ENCODE measurements at regions not wholly inside any gene's neighbourhood (a gene's known extent, or its start where the extent isn't known, plus 50 kb on each side); places are given as distances from the start of the nearest gene placed in this dataset.

- DNase-seq (ENCODE audit: low read depth in 1 of 2, low spot score in 1 of 2) = no peak
These were observed 137.6 kb upstream of the KLF3 start for GRCh38 chr4:38526412-38526811.

GRCh38 chr4:38529189-38530115 is 134.5 kb upstream of the KLF3 start:
- H3K9me3 ChIP-seq (ENCODE audit: low read depth) = no peaks in the 10 kb centered on the region
- H3K27me3 ChIP-seq = no peaks in the 10 kb centered on the region
- no peaks in the 10 kb centered on the region for H3K36me3 ChIP-seq
- TF ChIP-seq CTCF (IDR thresholded peaks at IDR 0.05; ENCODE audit: low read depth, low read length) = no peak
- DNase-seq (ENCODE audit: low read depth in 1 of 2, low spot score in 1 of 2) = no peak
- H3K4me3 ChIP-seq = no peak overlapping the region
- H3K27ac ChIP-seq = no peak overlapping the region
- H3K4me1 ChIP-seq (ENCODE audit: low read depth) = peaks cover 12% of the 10 kb centered on the region

More at GRCh38 chr4:38526412-38526811, 137.6 kb upstream of the KLF3 start:
- Histone ChIP-seq H3K4me1 (ENCODE audit: low read depth) (peaks cover 4% of the 10 kb centered on the region), H3K9me3 (ENCODE audit: low read depth) (no peaks in the 10 kb centered on the region), H3K27me3 (no peaks in the 10 kb centered on the region), H3K36me3 (no peaks in the 10 kb centered on the region), H3K27ac (no peak overlapping the region), H3K4me3 (no peak overlapping the region)
- no peak for TF ChIP-seq CTCF (IDR thresholded peaks at IDR 0.05; ENCODE audit: low read depth, low read length)

GRCh38 chr4:38530486-38530885 is 133.5 kb upstream of the KLF3 start:
- H3K36me3 ChIP-seq = no peaks in the 10 kb centered on the region
- no peak for DNase-seq (ENCODE audit: low read depth in 1 of 2, low spot score in 1 of 2)
- no peaks in the 10 kb centered on the region for H3K9me3 ChIP-seq (ENCODE audit: low read depth)
- H3K4me1 ChIP-seq (ENCODE audit: low read depth) = peaks cover 12% of the 10 kb centered on the region
- H3K4me3 ChIP-seq = no peak overlapping the region
- TF ChIP-seq CTCF (IDR thresholded peaks at IDR 0.05; ENCODE audit: low read depth, low read length) = no peak
- H3K27ac ChIP-seq = no peak overlapping the region
- H3K27me3 ChIP-seq = no peaks in the 10 kb centered on the region

- TF ChIP-seq CTCF (IDR thresholded peaks at IDR 0.05; ENCODE audit: low read depth, low read length) = no peak
- no peak overlapping the region for H3K27ac ChIP-seq
These were observed 132.8 kb upstream of the KLF3 start for GRCh38 chr4:38531141-38531727.

DNA sequence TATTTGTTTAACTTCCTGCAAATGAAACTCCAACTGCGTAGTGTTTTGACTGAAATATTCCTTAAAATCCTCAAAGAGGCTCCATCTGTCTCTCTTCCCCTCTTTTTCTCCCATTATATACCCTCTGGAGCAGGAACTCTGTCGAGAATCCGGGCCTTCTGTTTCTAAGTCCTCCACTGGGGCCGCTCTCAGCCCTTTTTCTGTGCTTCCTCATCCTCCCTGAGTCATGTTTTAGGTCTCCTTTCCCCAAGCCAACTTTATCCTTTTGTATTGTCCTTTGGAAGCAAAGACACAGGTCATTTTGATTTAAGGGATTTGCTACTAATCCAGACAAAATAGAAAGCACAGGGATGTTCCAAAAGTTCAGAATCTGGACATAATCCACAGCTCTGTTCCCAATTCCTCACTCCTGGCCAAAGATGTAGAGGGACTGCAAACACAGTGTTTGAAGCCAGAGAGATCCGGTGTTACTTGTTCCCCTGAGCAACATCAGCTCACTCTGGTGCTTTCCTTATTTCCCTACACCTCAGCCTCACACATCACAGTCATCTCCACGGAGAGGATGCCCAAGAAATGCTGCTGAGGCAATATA is 131.0 kb upstream of the KLF3 start:
- H3K27ac ChIP-seq = no peak overlapping the region
- no peaks in the 10 kb centered on the region for H3K36me3 ChIP-seq
- no peak for TF ChIP-seq CTCF (IDR thresholded peaks at IDR 0.05; ENCODE audit: low read depth, low read length)
- H3K4me1 ChIP-seq (ENCODE audit: low read depth) = peaks cover 12% of the 10 kb centered on the region
- H3K27me3 ChIP-seq = no peaks in the 10 kb centered on the region
- H3K4me3 ChIP-seq = no peak overlapping the region
- no peaks in the 10 kb centered on the region for H3K9me3 ChIP-seq (ENCODE audit: low read depth)
- DNase-seq (ENCODE audit: low read depth in 1 of 2, low spot score in 1 of 2) = no peak

More at GRCh38 chr4:38531141-38531727, 132.8 kb upstream of the KLF3 start:
- no peaks in the 10 kb centered on the region for H3K27me3 ChIP-seq
- H3K9me3 ChIP-seq (ENCODE audit: low read depth) = no peaks in the 10 kb centered on the region
- no peak overlapping the region for H3K4me3 ChIP-seq
- peaks cover 12% of the 10 kb centered on the region for H3K4me1 ChIP-seq (ENCODE audit: low read depth)
- no peaks in the 10 kb centered on the region for H3K36me3 ChIP-seq
- peak; percentile 40 to 41 for DNase-seq (ENCODE audit: low read depth in 1 of 2, low spot score in 1 of 2)
